ENCODE measurements at regions not wholly inside any gene's neighbourhood (a gene's known extent, or its start where the extent isn't known, plus 50 kb on each side); places are given as distances from the start of the nearest gene placed in this dataset.

DNA sequence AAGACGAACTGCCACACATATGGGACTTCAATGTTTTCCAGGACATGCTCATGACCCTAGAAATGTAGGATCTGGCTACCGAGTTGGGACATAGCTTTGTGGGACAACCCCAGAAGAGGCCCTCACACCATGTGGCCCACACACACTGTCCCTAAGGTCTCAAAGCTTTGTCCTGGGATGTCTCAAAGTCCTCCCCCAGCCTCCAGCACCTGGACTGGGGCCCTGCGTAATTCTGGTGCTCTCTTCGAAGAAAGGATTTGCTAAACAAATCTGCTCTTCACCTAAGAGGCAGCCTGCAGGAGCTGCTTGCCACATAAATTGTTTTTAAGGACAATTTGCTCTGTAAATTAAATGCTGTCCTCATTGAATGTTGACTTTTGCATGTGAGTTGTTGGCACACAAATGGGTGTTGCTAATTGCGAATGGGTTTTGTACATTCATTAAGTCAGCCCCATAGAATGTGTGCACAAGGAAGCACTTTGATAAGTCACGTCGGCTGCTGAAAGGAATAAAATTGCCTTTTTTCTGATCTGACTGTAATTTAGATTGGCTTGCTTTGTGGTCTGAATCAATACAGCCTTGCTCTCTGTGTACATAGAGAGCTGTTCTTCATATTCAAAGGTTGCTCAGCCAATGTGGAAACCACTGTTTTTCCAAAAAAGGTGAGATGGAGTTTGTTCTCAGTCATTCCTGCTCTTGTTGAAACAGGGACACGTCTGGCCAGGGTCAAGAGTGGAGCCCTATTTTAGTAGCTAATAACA is 161.6 kb upstream of the PWP1 start (continued):
- TF ChIP-seq, protein P1, sequence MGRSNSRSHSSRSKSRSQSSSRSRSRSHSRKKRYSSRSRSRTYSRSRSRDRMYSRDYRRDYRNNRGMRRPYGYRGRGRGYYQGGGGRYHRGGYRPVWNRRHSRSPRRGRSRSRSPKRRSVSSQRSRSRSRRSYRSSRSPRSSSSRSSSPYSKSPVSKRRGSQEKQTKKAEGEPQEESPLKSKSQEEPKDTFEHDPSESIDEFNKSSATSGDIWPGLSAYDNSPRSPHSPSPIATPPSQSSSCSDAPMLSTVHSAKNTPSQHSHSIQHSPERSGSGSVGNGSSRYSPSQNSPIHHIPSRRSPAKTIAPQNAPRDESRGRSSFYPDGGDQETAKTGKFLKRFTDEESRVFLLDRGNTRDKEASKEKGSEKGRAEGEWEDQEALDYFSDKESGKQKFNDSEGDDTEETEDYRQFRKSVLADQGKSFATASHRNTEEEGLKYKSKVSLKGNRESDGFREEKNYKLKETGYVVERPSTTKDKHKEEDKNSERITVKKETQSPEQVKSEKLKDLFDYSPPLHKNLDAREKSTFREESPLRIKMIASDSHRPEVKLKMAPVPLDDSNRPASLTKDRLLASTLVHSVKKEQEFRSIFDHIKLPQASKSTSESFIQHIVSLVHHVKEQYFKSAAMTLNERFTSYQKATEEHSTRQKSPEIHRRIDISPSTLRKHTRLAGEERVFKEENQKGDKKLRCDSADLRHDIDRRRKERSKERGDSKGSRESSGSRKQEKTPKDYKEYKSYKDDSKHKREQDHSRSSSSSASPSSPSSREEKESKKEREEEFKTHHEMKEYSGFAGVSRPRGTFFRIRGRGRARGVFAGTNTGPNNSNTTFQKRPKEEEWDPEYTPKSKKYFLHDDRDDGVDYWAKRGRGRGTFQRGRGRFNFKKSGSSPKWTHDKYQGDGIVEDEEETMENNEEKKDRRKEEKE (IDR thresholded peaks at IDR 0.05) = no peak
- TF ChIP-seq ZNF256 (CRISPR knock-in tag; conservative IDR thresholded peaks at IDR 0.05) (no peak), ATAD3A (CRISPR knock-in tag; IDR thresholded peaks at IDR 0.05) (no peak), SMARCE1 (IDR thresholded peaks at IDR 0.05; ENCODE audit: borderline replicate concordance) (no peak), HMG20B (CRISPR knock-in tag; conservative IDR thresholded peaks at IDR 0.05) (no peak), EP300 (IDR thresholded peaks at IDR 0.05; ENCODE audit: low read depth in 2 of 2, low read length in 2 of 2) (peak in 1 of 2 experiments; percentile 59; a peak in 1 of 4 replicates), EP300 (CRISPR knock-in tag; IDR thresholded peaks at IDR 0.05; ENCODE audit: borderline replicate concordance) (no peak), CEBPG (CRISPR knock-in tag; IDR thresholded peaks at IDR 0.05) (no peak), ZNF225 (CRISPR knock-in tag; IDR thresholded peaks at IDR 0.05) (no peak), TBX2 (CRISPR knock-in tag; IDR thresholded peaks at IDR 0.05; ENCODE audit: borderline replicate concordance) (peak; percentile 54; the same call in 1 of the 2 replicates), ZNF337 (CRISPR knock-in tag; IDR thresholded peaks at IDR 0.05; ENCODE audit: borderline replicate concordance, low read depth) (no peak), ZNF747 (CRISPR knock-in tag; IDR thresholded peaks at IDR 0.05; ENCODE audit: borderline replicate concordance) (no peak), SMARCC2 (IDR thresholded peaks at IDR 0.05) (no peak), MXI1 (IDR thresholded peaks at IDR 0.05; ENCODE audit: borderline replicate concordance, low read depth, low read length) (no peak), RCOR2 (CRISPR knock-in tag; IDR thresholded peaks at IDR 0.05) (no peak), NFE2L1 (CRISPR knock-in tag; IDR thresholded peaks at IDR 0.05; ENCODE audit: borderline replicate concordance) (no peak), NCOA2 (CRISPR knock-in tag; IDR thresholded peaks at IDR 0.05) (no peak; the same call in 1 of the 2 replicates)
- TF ChIP-seq, protein P2, sequence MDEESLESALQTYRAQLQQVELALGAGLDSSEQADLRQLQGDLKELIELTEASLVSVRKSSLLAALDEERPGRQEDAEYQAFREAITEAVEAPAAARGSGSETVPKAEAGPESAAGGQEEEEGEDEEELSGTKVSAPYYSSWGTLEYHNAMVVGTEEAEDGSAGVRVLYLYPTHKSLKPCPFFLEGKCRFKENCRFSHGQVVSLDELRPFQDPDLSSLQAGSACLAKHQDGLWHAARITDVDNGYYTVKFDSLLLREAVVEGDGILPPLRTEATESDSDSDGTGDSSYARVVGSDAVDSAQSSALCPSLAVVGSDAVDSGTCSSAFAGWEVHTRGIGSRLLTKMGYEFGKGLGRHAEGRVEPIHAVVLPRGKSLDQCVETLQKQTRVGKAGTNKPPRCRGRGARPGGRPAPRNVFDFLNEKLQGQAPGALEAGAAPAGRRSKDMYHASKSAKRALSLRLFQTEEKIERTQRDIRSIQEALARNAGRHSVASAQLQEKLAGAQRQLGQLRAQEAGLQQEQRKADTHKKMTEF (CRISPR knock-in tag; IDR thresholded peaks at IDR 0.05) = 0 out of 2 replicates have a peak, but pooled peaks have one; percentile 28
- TF ChIP-seq, protein P3, sequence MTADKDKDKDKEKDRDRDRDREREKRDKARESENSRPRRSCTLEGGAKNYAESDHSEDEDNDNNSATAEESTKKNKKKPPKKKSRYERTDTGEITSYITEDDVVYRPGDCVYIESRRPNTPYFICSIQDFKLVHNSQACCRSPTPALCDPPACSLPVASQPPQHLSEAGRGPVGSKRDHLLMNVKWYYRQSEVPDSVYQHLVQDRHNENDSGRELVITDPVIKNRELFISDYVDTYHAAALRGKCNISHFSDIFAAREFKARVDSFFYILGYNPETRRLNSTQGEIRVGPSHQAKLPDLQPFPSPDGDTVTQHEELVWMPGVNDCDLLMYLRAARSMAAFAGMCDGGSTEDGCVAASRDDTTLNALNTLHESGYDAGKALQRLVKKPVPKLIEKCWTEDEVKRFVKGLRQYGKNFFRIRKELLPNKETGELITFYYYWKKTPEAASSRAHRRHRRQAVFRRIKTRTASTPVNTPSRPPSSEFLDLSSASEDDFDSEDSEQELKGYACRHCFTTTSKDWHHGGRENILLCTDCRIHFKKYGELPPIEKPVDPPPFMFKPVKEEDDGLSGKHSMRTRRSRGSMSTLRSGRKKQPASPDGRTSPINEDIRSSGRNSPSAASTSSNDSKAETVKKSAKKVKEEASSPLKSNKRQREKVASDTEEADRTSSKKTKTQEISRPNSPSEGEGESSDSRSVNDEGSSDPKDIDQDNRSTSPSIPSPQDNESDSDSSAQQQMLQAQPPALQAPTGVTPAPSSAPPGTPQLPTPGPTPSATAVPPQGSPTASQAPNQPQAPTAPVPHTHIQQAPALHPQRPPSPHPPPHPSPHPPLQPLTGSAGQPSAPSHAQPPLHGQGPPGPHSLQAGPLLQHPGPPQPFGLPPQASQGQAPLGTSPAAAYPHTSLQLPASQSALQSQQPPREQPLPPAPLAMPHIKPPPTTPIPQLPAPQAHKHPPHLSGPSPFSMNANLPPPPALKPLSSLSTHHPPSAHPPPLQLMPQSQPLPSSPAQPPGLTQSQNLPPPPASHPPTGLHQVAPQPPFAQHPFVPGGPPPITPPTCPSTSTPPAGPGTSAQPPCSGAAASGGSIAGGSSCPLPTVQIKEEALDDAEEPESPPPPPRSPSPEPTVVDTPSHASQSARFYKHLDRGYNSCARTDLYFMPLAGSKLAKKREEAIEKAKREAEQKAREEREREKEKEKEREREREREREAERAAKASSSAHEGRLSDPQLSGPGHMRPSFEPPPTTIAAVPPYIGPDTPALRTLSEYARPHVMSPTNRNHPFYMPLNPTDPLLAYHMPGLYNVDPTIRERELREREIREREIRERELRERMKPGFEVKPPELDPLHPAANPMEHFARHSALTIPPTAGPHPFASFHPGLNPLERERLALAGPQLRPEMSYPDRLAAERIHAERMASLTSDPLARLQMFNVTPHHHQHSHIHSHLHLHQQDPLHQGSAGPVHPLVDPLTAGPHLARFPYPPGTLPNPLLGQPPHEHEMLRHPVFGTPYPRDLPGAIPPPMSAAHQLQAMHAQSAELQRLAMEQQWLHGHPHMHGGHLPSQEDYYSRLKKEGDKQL (CRISPR knock-in tag; IDR thresholded peaks at IDR 0.05; ENCODE audit: low read depth) = no peak
- TF ChIP-seq, protein P4, sequence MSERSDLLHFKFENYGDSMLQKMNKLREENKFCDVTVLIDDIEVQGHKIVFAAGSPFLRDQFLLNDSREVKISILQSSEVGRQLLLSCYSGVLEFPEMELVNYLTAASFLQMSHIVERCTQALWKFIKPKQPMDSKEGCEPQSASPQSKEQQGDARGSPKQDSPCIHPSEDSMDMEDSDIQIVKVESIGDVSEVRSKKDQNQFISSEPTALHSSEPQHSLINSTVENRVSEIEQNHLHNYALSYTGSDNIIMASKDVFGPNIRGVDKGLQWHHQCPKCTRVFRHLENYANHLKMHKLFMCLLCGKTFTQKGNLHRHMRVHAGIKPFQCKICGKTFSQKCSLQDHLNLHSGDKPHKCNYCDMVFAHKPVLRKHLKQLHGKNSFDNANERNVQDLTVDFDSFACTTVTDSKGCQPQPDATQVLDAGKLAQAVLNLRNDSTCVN (CRISPR knock-in tag; IDR thresholded peaks at IDR 0.05; ENCODE audit: borderline replicate concordance) = no peak
